OCI-LY1 (cell line): ENCODE measurements at regions not wholly inside any gene's neighbourhood (a gene's known extent, or its start where the extent isn't known, plus 50 kb on each side); places are given as distances from the start of the nearest gene placed in this dataset.

ENCODE experiments used
- H2AFZ ChIP-seq: fragments of 200-600 bp; sonication (generic), shearing (Covaris generic); 2 replicates; pipeline ENCODE4 v1.6.0; 2014; ENCODE audit warnings: antibody characterized with exemption, mild to moderate bottlenecking, low read length
- H3F3A ChIP-seq: fragments of 200-600 bp; sonication (generic), shearing (Covaris generic); 2 replicates; pipeline ENCODE4 v1.6.0; 2014; ENCODE audit warnings: mild to moderate bottlenecking, antibody characterized with exemption, low read length, moderate library complexity; ENCODE audit not compliant: insufficient read depth
- H3K27ac ChIP-seq: fragments of 200-600 bp; sonication (generic); 2 replicates; pipeline ENCODE4 v1.5.1; 2014; ENCODE audit warnings: low read length, mixed run types, mild to moderate bottlenecking, low read depth; ENCODE audit not compliant: poor library complexity, severe bottlenecking
- H3K27me3 ChIP-seq: fragments of 200-600 bp; sonication (generic); 2 replicates; pipeline ENCODE4 v1.6.0; 2014; ENCODE audit warnings: antibody characterized with exemption, mild to moderate bottlenecking, low read length, moderate library complexity; ENCODE audit not compliant: insufficient read depth
- H3K36me3 ChIP-seq: fragments of 200-600 bp; sonication (generic); 2 replicates; pipeline ENCODE4 v1.6.1; 2014; ENCODE audit warnings: mild to moderate bottlenecking, antibody characterized with exemption, low read length, moderate library complexity, mixed read lengths; ENCODE audit not compliant: insufficient read depth
- H3K4me1 ChIP-seq: fragments of 200-600 bp; sonication (generic); 2 replicates; pipeline ENCODE4 v1.5.1; 2014; ENCODE audit warnings: mild to moderate bottlenecking, low read length, moderate library complexity; ENCODE audit not compliant: insufficient read depth, severe bottlenecking
- H3K4me2 ChIP-seq: fragments of 200-600 bp; sonication (generic), shearing (Covaris generic); 2 replicates; pipeline ENCODE4 v1.6.1; 2014; ENCODE audit warnings: low read length
- H3K4me3 ChIP-seq: fragments of 200-600 bp; sonication (generic); 2 replicates; pipeline ENCODE4 v1.5.1; 2014; ENCODE audit warnings: low read length, low read depth, mild to moderate bottlenecking, mixed read lengths; ENCODE audit not compliant: poor library complexity, severe bottlenecking
- H3K79me2 ChIP-seq: fragments of 200-600 bp; shearing (Covaris generic); 2 replicates; pipeline ENCODE4 v1.6.1; 2016; ENCODE audit warnings: mixed run types, low read length, mixed read lengths; ENCODE audit not compliant: insufficient read depth
- H3K9ac ChIP-seq: fragments of 200-600 bp; sonication (generic), shearing (Covaris generic); 2 replicates; pipeline ENCODE4 v1.6.1; 2014; ENCODE audit warnings: mild to moderate bottlenecking, low read length, mixed read lengths
- H3K9me2 ChIP-seq: fragments of 200-600 bp; sonication (generic), shearing (Covaris generic); 2 replicates; pipeline ENCODE4 v1.6.1; 2014; ENCODE audit warnings: low read depth, mild to moderate bottlenecking, low read length, mixed read lengths
- H3K9me3 ChIP-seq: fragments of 200-600 bp; shearing (Covaris generic); 2 replicates; pipeline ENCODE4 v1.6.1; 2014; ENCODE audit warnings: low read length, mixed read lengths
- H4K20me1 ChIP-seq: fragments of 200-600 bp; sonication (generic), shearing (Covaris generic); 2 replicates; pipeline ENCODE4 v1.6.0; 2016; ENCODE audit warnings: mild to moderate bottlenecking, low read length; ENCODE audit not compliant: insufficient read depth
- CTCF ChIP-seq: fragments of 200-600 bp; sonication (generic), shearing (Covaris generic); IDR thresholded peaks from 2 replicates; pipeline ENCODE4 v1.5.1; 2017; ENCODE audit warnings: mild to moderate bottlenecking, antibody characterized with exemption, low read length, moderate library complexity, mixed read lengths
- EZH2 ChIP-seq: fragments of 200-600 bp; sonication (generic), shearing (Covaris generic); IDR thresholded peaks from 2 replicates; pipeline ENCODE4 v1.8.0; 2017; ENCODE audit warnings: borderline replicate concordance, mixed run types, mild to moderate bottlenecking, antibody characterized with exemption, low read length, moderate library complexity, mixed read lengths

DNA sequence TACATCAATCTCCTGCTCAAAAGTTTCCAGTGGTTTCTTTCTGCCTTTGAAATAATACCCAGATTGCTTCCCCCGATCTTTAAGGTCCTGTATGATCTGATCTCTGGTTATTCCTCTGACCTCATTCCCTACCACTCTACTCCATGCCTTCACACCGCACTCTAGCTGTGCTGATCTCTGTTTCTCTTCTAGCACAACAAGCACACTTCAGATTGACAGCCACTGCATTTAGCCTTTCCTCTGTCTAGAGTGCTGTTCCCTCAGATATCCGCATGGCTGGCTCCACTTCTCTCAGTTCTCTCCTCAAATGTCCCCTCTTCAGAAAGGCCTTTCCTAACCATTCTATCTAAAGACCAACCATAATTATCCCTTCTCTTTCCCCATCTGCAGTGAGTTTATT lies 370.4 kb upstream of the FGF13 start:
- no peaks in the 10 kb centered on the region for H3K27me3 ChIP-seq
- no peak overlapping the region for H2AFZ ChIP-seq
- H3K4me3 ChIP-seq, result no peak overlapping the region
- no peaks in the 10 kb centered on the region for H3K9me3 ChIP-seq
- H3F3A ChIP-seq, result no peaks in the 10 kb centered on the region
- no peaks in the 10 kb centered on the region for H3K79me2 ChIP-seq
- H3K9me2 ChIP-seq, result no peaks in the 10 kb centered on the region
- no peak overlapping the region for H3K4me2 ChIP-seq
- no peaks in the 10 kb centered on the region for H4K20me1 ChIP-seq
- no peak overlapping the region for H3K9ac ChIP-seq
- TF ChIP-seq EZH2, result no peak
- no peak for TF ChIP-seq CTCF
- no peak overlapping the region for H3K27ac ChIP-seq
- no peaks in the 10 kb centered on the region for H3K36me3 ChIP-seq
- H3K4me1 ChIP-seq, result no peaks in the 10 kb centered on the region

- Histone ChIP-seq H3K27ac (no peak overlapping the region), H3K4me2 (no peak overlapping the region), H3K9me3 (no peaks in the 10 kb centered on the region), H3K36me3 (no peaks in the 10 kb centered on the region), H4K20me1 (no peaks in the 10 kb centered on the region), H3K4me1 (no peaks in the 10 kb centered on the region), H3K9me2 (no peaks in the 10 kb centered on the region), H3K9ac (no peak overlapping the region), H3K79me2 (no peaks in the 10 kb centered on the region), H3K27me3 (no peaks in the 10 kb centered on the region), H3K4me3 (no peak overlapping the region), H3F3A (no peaks in the 10 kb centered on the region), H2AFZ (no peak overlapping the region)
- TF ChIP-seq CTCF (no peak), EZH2 (no peak)
These were observed 368.3 kb upstream of the FGF13 start for GRCh38 chrX:139079789-139080188.

GRCh38 chrX:139078761-139079280 lies 367.3 kb upstream of the FGF13 start:
- no peaks in the 10 kb centered on the region for H3K27me3 ChIP-seq
- no peaks in the 10 kb centered on the region for H3K36me3 ChIP-seq
- H3K4me2 ChIP-seq, result no peak overlapping the region
- TF ChIP-seq CTCF, result no peak
- TF ChIP-seq EZH2, result no peak
- H4K20me1 ChIP-seq, result no peaks in the 10 kb centered on the region
- H2AFZ ChIP-seq, result no peak overlapping the region
- H3K4me1 ChIP-seq, result no peaks in the 10 kb centered on the region
- no peak overlapping the region for H3K27ac ChIP-seq
- H3K9ac ChIP-seq, result no peak overlapping the region
- no peaks in the 10 kb centered on the region for H3K9me2 ChIP-seq
- no peaks in the 10 kb centered on the region for H3K79me2 ChIP-seq
- H3F3A ChIP-seq, result no peaks in the 10 kb centered on the region
- no peak overlapping the region for H3K4me3 ChIP-seq
- H3K9me3 ChIP-seq, result no peaks in the 10 kb centered on the region
